Endothelial cell (in vitro differentiated cells): ENCODE measurements at regions not wholly inside any gene's neighbourhood (a gene's known extent, or its start where the extent isn't known, plus 50 kb on each side); places are given as distances from the start of the nearest gene placed in this dataset.

Source experiments
- DNase-seq: peaks from one replicate; pipeline ENCODE4 v3.0.0; 2021; ENCODE audit warnings: low spot score
- H3K27ac Mint-ChIP-seq: one replicate; pipeline ENCODE4 v1.8.0; 2021; ENCODE audit warnings: mixed read lengths, inconsistent platforms; ENCODE audit not compliant: unreplicated experiment
- H3K27me3 Mint-ChIP-seq: one replicate; pipeline ENCODE4 v1.8.0; 2021; ENCODE audit warnings: mild to moderate bottlenecking, moderate library complexity, mixed read lengths, inconsistent platforms; ENCODE audit not compliant: unreplicated experiment
- H3K36me3 Mint-ChIP-seq: one replicate; pipeline ENCODE4 v1.8.0; 2021; ENCODE audit warnings: mild to moderate bottlenecking, low read depth, mixed read lengths, inconsistent platforms; ENCODE audit not compliant: unreplicated experiment
- H3K4me1 Mint-ChIP-seq: one replicate; pipeline ENCODE4 v1.8.0; 2021; ENCODE audit warnings: mild to moderate bottlenecking, mixed read lengths, inconsistent platforms; ENCODE audit not compliant: unreplicated experiment
- H3K4me3 Mint-ChIP-seq: one replicate; pipeline ENCODE4 v1.8.0; 2021; ENCODE audit warnings: mild to moderate bottlenecking, mixed read lengths, inconsistent platforms; ENCODE audit not compliant: unreplicated experiment
- H3K9me3 Mint-ChIP-seq: one replicate; pipeline ENCODE4 v1.8.0; 2021; ENCODE audit warnings: mixed read lengths, inconsistent platforms; ENCODE audit not compliant: unreplicated experiment
- CTCF ChIP-seq: fragments of 200-600 bp; sonication (generic); IDR thresholded peaks from one replicate; pipeline ENCODE4 v1.5.0; 2021; ENCODE audit warnings: antibody characterized with exemption; ENCODE audit not compliant: unreplicated experiment

GRCh38 chrX:39720945-39721344 lies 376.8 kb downstream of the BCOR start:
- Mint-ChIP-seq H3K4me1 (peaks cover 5% of the 10 kb centered on the region), H3K9me3 (no peaks in the 10 kb centered on the region), H3K36me3 (no peaks in the 10 kb centered on the region), H3K4me3 (no peak overlapping the region), H3K27ac (no peak overlapping the region), H3K27me3 (peaks cover 1% of the 10 kb centered on the region)
- no peak for DNase-seq
- TF ChIP-seq CTCF: no peak

DNA sequence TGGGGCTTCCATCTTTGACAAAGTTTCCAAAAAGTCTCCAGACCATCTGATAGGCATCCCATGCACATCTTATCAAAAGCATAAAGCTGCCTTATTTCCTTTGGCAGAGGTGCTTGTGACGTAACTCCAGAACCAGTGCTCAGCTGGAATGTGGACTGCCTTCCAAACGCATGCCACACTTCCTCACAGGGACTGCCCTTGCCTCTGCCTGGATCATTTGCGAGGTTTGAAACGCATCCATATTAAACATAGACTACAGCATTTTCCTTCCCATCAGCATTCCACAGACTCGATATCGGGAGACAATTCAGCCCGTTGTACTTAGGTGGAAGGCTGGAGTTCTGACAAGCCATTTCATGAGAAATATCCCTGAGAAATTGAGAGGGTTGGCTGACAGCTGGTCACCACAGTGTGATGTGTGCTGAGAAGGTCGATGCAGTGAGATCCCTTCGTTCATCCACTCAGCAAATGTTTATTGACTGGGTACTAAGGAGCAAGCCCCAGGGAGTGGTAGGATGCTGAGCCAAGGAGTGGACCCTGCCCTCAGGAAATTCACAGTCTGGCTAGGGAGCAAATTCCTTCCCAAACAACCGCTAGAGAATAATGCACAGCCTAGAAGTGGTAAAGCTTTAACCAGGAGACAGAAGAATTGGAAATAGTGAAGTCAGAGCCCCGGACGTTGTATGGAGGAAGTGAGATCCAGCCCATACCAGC lies 376.0 kb downstream of the BCOR start:
- peaks cover 1% of the 10 kb centered on the region for H3K27me3 Mint-ChIP-seq
- no peaks in the 10 kb centered on the region for H3K36me3 Mint-ChIP-seq
- no peak for DNase-seq
- H3K9me3 Mint-ChIP-seq: no peaks in the 10 kb centered on the region
- peaks cover 11% of the 10 kb centered on the region for H3K4me1 Mint-ChIP-seq
- no peak overlapping the region for H3K27ac Mint-ChIP-seq
- TF ChIP-seq CTCF: no peak
- H3K4me3 Mint-ChIP-seq: no peak overlapping the region

- Mint-ChIP-seq H3K27me3 (peaks cover 1% of the 10 kb centered on the region), H3K36me3 (no peaks in the 10 kb centered on the region), H3K9me3 (no peaks in the 10 kb centered on the region), H3K4me1 (peaks cover 12% of the 10 kb centered on the region), H3K27ac (no peak overlapping the region), H3K4me3 (no peak overlapping the region)
- DNase-seq: no peak
- TF ChIP-seq CTCF: no peak
Observed at GRCh38 chrX:39724544-39724943, 373.2 kb downstream of the BCOR start.

DNA sequence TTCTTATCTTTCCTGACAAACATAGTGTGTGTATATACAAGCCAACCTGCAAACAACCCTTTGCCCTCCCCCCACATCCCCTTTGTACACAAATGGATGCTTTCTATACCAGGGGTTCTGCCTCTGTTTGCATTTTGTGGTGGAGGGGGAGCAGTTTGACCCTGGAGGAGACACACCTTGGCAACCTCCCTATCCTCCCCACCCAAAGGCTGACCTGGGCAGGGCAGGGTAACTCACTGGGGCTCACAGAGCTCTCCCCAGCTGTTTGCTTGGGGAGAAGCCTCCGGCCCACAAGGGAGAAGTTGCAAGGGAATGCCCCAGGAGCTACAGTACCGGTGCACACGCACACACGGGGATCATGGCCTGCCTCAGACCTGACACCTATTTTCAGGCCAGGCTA lies 372.6 kb downstream of the BCOR start:
- H3K4me3 Mint-ChIP-seq: no peak overlapping the region
- DNase-seq: no peak
- H3K27ac Mint-ChIP-seq: no peak overlapping the region
- TF ChIP-seq CTCF: no peak
- H3K27me3 Mint-ChIP-seq: peaks cover 1% of the 10 kb centered on the region
- no peaks in the 10 kb centered on the region for H3K9me3 Mint-ChIP-seq
- H3K36me3 Mint-ChIP-seq: no peaks in the 10 kb centered on the region
- peaks cover 12% of the 10 kb centered on the region for H3K4me1 Mint-ChIP-seq

GRCh38 chrX:39725928-39726619 lies 371.7 kb downstream of the BCOR start:
- Mint-ChIP-seq H3K27ac (no peak overlapping the region), H3K9me3 (no peaks in the 10 kb centered on the region), H3K4me3 (no peak overlapping the region), H3K4me1 (peaks cover 17% of the 10 kb centered on the region), H3K36me3 (no peaks in the 10 kb centered on the region), H3K27me3 (no peaks in the 10 kb centered on the region)
- TF ChIP-seq CTCF: no peak
- no peak for DNase-seq
